GM19239 (cell line): ENCODE measurements at regions not wholly inside any gene's neighbourhood (a gene's known extent, or its start where the extent isn't known, plus 50 kb on each side); places are given as distances from the start of the nearest gene placed in this dataset.
"Not testable (repeated sequence)": the region's sequence is repeated elsewhere in the genome, so short reads cannot be mapped to it uniquely, and the experiment has no call there.

Experiments
- DNase-seq: peaks from one replicate; pipeline ENCODE4 v3.0.0; 2011; ENCODE audit warnings: low spot score; ENCODE audit not compliant: insufficient read length
- FAIRE-seq: peaks from 2 replicates; lab custom pipeline; 2011; peaks lifted over from hg19 to GRCh38; lab: Jason Lieb, UNC

DNA sequence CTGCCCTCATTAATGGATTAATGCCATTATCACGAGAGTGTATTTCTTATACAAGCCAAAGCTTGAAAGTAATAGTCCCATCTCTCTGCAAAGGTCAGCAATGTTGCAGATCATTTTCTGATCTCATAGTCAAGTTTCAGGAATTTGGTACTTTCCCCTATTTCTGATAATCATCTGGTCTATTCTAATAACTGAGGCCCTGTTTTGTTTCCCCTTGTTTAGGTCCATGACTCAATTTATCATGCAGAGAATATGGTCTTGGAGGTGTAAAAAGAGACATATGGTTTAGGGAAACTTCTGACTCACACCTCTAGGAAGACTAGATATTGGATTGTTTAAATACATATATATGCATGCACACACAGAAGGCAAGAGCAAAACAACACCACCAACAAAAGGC lies 339.3 kb upstream of the NUDT12 start:
- DNase-seq: no peak

GRCh38 chr5:103896593-103896992 lies 334.0 kb upstream of the NUDT12 start:
- FAIRE-seq (no peak), DNase-seq (no peak)

More for the DNA sequence above, 339.3 kb upstream of the NUDT12 start:
- FAIRE-seq: no peak

DNA sequence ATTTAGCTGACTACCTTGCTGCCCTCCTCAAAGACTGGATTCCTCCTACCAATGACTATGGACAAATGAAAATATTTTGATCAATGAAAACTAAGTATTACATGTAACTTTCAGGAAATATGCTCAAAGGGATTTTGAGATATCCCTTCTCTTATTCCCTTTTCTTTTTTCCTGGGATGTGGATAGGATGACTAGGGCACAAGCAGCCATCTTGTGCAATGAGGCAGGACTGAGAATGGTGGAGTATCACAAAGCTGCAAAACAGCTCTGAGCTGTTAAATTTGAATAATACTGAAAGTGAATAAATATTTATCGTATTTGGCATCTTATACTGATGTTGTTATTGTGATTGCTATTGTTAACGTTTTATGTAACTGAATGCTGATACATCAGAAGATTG lies 333.1 kb upstream of the NUDT12 start:
- FAIRE-seq: no peak

GRCh38 chr5:103894882-103895281 lies 332.3 kb upstream of the NUDT12 start:
- DNase-seq: no peak
- FAIRE-seq: no peak

More for the DNA sequence above, 333.1 kb upstream of the NUDT12 start:
- no peak for DNase-seq

GRCh38 chr5:103891151-103891550 lies 328.6 kb upstream of the NUDT12 start:
- FAIRE-seq: no peak
- DNase-seq: no peak

DNA sequence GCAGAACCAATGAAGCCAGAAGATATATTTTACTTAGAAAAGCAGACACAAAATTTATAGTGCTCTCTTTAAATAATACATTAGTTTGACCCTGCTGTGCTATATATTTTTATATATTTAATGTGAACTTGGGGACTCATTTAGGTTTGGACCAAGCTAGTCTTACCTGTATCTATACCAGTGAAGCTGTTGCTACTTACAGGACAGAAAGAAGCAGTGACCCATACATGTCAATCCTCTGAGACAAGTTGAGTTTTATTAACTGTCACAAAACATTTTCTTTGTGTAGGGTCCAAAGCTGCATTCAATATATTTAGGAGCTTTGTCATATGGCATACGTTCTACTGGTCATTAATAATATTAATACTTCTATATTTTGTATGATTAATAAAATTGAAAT lies 327.7 kb upstream of the NUDT12 start:
- no peak for FAIRE-seq

GRCh38 chr5:103889500-103890209 lies 327.1 kb upstream of the NUDT12 start:
- DNase-seq: no peak
- no peak for FAIRE-seq

More for the DNA sequence above, 327.7 kb upstream of the NUDT12 start:
- no peak for DNase-seq

- FAIRE-seq (no peak), DNase-seq (no peak)
Measured at GRCh38 chr5:103886826-103887225, 324.2 kb upstream of the NUDT12 start.

- no peak for DNase-seq
- no peak for FAIRE-seq
Measured at GRCh38 chr5:103883143-103883542, 320.6 kb upstream of the NUDT12 start.

DNA sequence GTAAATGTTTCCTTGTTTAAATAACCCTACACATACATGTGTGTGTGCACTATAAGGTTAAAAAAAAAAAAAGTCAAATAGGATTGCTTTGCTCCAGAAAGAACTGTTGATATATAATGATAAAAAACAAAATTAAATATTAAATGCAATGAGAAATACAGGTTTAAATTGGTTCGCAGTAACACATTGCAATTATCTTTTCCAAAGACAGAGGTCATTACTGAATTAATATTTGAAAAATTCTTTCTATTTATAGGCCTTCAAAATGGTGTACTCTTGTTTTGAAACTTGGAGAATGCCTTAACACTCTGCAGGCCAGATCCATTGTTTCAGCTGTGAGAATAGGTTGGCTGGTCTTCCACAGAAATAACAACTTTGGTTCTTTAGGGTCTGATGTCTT lies 319.0 kb upstream of the NUDT12 start:
- no peak for FAIRE-seq
- no peak for DNase-seq

- no peak for DNase-seq
- FAIRE-seq: no peak
Measured at GRCh38 chr5:103867857-103868598, 305.4 kb upstream of the NUDT12 start.

- FAIRE-seq (no peak), DNase-seq (no peak)
Measured at GRCh38 chr5:103866169-103866568, 303.6 kb upstream of the NUDT12 start.

- no peak for DNase-seq
- no peak for FAIRE-seq
Measured at GRCh38 chr5:103862398-103862797, 299.8 kb upstream of the NUDT12 start.

GRCh38 chr5:103860327-103860726 lies 297.7 kb upstream of the NUDT12 start:
- DNase-seq (no peak), FAIRE-seq (no peak)

DNA sequence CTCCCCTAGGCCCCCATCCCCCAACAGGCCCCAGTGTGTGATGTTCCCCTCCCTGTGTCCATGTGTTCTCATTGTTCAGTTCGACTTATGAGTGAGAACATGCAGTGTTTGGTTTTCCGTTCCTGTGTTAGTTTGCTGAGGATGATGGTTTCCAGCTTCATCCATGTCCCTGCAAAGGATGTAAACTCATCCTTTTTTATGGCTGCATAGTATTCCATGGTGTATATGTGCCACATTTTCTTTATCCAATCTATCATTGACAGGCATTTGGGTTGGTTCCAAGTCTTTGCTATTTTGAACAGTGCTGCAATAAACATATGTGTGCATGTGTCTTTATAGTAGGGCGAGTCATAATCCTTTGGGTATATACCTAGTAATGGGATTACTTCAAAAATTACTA lies 295.8 kb upstream of the NUDT12 start:
- not testable (repeated sequence) for DNase-seq, FAIRE-seq

- FAIRE-seq (no peak), DNase-seq (no peak)
Measured at GRCh38 chr5:103851091-103851490, 288.5 kb upstream of the NUDT12 start.

DNA sequence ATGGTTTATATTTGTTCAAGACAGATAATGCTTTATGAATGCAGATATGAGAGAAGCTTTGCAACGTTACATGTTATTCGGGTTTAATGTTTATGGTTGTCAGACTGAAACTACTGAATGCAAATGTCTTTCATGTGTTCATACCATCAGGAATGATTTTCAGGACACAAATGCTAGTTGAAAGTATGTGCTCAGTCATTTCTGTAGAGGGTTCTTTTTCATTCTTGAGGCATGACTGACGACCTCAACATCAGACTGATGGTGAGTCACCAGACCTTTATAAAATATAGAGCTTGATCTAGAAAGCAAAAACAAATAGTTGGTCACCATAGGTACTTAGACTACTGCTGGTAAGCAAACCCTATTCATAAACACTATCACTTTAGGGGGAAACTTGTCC lies 287.3 kb upstream of the NUDT12 start:
- DNase-seq: no peak
- no peak for FAIRE-seq

DNA sequence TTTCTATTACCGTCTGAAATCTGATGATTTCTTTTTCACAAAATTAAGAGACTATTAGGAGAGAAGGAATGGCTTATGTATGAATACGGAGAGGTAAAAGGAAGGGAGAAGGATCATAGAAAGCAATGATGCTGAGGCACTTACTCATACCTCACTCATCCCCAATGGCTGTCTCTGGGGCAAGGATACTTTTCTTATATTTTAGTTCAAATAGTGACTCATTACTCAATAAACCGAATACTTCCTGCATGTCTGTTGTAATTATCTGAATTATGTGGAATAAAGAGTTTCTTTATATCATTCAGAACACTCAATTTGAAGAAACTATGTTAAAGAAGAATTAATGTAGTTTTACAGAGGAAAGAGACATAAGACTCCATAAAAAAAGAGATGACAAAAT lies 284.5 kb upstream of the NUDT12 start:
- no peak for FAIRE-seq

GRCh38 chr5:103842936-103843335 lies 280.3 kb upstream of the NUDT12 start:
- no peak for DNase-seq
- FAIRE-seq: no peak

More for the DNA sequence above, 284.5 kb upstream of the NUDT12 start:
- no peak for DNase-seq

- no peak for DNase-seq
- FAIRE-seq: no peak
Measured at GRCh38 chr5:103840600-103840999, 278.0 kb upstream of the NUDT12 start.

- FAIRE-seq (no peak), DNase-seq (no peak)
Measured at GRCh38 chr5:103834216-103834615, 271.6 kb upstream of the NUDT12 start.

DNA sequence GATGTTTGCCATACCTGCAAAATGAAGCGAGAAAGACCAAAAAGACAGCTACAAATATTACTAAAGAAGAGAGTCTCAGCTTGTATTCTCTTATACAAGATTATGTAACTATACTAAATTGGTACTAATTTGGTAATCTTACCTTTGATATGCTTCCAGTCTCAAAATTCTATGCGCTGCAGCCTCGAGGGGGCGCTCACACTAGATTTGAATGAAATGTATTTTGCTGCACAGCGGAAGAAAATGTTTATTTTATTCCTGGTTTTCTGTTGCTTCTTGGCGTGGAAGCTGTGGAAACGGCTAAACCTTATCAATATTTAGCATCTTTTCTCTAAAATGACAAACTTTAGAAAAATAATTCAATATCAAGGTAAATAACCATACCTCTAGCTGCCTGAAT lies 267.0 kb upstream of the NUDT12 start:
- FAIRE-seq: no peak
- DNase-seq: no peak
